OCI-LY3 (cell line): ENCODE measurements at regions not wholly inside any gene's neighbourhood (a gene's known extent, or its start where the extent isn't known, plus 50 kb on each side); places are given as distances from the start of the nearest gene placed in this dataset.

ENCODE experiments used
- H2AFZ ChIP-seq: fragments of 200-600, 300-600 bp; shearing (Covaris generic); 2 replicates; pipeline ENCODE4 v1.6.0; 2014; ENCODE audit warnings: antibody characterized with exemption, low read depth, low read length
- H3K27ac ChIP-seq: fragments of 200-600, 300-600 bp; sonication (generic); 2 replicates; pipeline ENCODE4 v1.5.1; 2014; ENCODE audit warnings: mild to moderate bottlenecking, low read length, moderate library complexity, mixed read lengths
- H3K27me3 ChIP-seq: fragments of 200-600, 300-600 bp; sonication (generic); 2 replicates; pipeline ENCODE4 v1.6.1; 2014; ENCODE audit warnings: low read depth, low read length, mixed read lengths
- H3K36me3 ChIP-seq: fragments of 200-600, 300-600 bp; sonication (generic); replicated peaks from 2 replicates; pipeline ENCODE3; 2014; ENCODE audit warnings: low read depth, low read length, mixed read lengths
- H3K4me1 ChIP-seq: fragments of 300-600, 200-600 bp; sonication (generic); 2 replicates; pipeline ENCODE4 v1.6.1; 2014; ENCODE audit warnings: low read length, mixed read lengths
- H3K4me2 ChIP-seq: fragments of 200-600, 300-600 bp; sonication (generic); 2 replicates; pipeline ENCODE4 v1.6.1; 2014; ENCODE audit warnings: low read length, mixed read lengths
- H3K4me3 ChIP-seq: fragments of 300-600, 200-600 bp; sonication (generic); 2 replicates; pipeline ENCODE4 v1.5.1; 2014; ENCODE audit warnings: antibody characterized with exemption, mild to moderate bottlenecking, low read length, moderate library complexity
- H3K79me2 ChIP-seq: fragments of 300-600, 200-600 bp; shearing (Covaris generic); 2 replicates; pipeline ENCODE4 v1.6.1; 2014; ENCODE audit warnings: mild to moderate bottlenecking, low read length, mixed read lengths
- H3K9ac ChIP-seq: fragments of 300-600, 200-600 bp; shearing (Covaris generic); 2 replicates; pipeline ENCODE4 v1.6.0; 2014; ENCODE audit warnings: mild to moderate bottlenecking, low read length, moderate library complexity
- H3K9me3 ChIP-seq: fragments of 200-600, 300-600 bp; shearing (Covaris generic); 2 replicates; pipeline ENCODE4 v1.6.1; 2014; ENCODE audit warnings: low read length, mixed read lengths; ENCODE audit not compliant: insufficient read depth
- H4K20me1 ChIP-seq: fragments of 200-600, 300-600 bp; sonication (generic); 2 replicates; pipeline ENCODE4 v1.6.1; 2016; ENCODE audit warnings: low read length, mixed read lengths; ENCODE audit not compliant: insufficient read depth
- EZH2phosphoT487 ChIP-seq: fragments of 200-600 bp; shearing (Covaris generic); IDR thresholded peaks from 2 replicates; pipeline ENCODE4 v1.6.1; 2018; ENCODE audit warnings: antibody characterized with exemption, mixed run types, low read depth
- TF ChIP-seq, protein P1 (sequence below): fragments of 200-600, 300-600 bp; sonication (generic); IDR thresholded peaks from 2 replicates; pipeline ENCODE4 v1.5.1; 2014; ENCODE audit warnings: antibody characterized with exemption, low read length, low read depth

DNA sequence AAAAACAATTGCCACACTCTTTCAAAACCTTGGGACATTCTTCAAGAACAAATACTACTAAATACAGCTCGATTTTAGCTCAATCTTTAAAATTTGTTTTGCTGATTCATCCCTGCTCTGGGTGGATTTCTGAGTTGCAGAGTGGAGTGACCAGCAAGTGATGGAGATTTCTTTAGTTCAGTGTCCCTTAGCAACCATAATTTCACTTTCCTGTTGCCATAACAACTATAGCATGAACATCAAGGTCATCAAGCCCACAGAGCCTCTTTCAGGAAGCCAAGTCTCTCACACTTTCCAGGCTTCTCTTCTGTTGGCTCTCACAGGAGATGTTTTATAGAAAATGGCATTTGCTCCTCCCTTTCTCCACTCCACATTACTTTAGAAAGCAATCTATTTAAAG lies 597.2 kb upstream of the ADAMTS9 start:
- no peak overlapping the region for H3K4me3 ChIP-seq
- no peak overlapping the region for H3K9ac ChIP-seq
- no peak overlapping the region for H3K4me2 ChIP-seq
- H3K27ac ChIP-seq: no peak overlapping the region
- no peak for TF ChIP-seq EZH2phosphoT487
- TF ChIP-seq, protein P1, sequence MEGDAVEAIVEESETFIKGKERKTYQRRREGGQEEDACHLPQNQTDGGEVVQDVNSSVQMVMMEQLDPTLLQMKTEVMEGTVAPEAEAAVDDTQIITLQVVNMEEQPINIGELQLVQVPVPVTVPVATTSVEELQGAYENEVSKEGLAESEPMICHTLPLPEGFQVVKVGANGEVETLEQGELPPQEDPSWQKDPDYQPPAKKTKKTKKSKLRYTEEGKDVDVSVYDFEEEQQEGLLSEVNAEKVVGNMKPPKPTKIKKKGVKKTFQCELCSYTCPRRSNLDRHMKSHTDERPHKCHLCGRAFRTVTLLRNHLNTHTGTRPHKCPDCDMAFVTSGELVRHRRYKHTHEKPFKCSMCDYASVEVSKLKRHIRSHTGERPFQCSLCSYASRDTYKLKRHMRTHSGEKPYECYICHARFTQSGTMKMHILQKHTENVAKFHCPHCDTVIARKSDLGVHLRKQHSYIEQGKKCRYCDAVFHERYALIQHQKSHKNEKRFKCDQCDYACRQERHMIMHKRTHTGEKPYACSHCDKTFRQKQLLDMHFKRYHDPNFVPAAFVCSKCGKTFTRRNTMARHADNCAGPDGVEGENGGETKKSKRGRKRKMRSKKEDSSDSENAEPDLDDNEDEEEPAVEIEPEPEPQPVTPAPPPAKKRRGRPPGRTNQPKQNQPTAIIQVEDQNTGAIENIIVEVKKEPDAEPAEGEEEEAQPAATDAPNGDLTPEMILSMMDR: no peak
- 0 out of 2 replicates have a peak, but pooled peaks cover 3% of the 10 kb centered on the region for H3K9me3 ChIP-seq
- H3K27me3 ChIP-seq: peaks cover 9% of the 10 kb centered on the region; the same call in 1 of the 2 replicates
- H3K4me1 ChIP-seq: no peaks in the 10 kb centered on the region
- no peaks in the 10 kb centered on the region for H3K36me3 ChIP-seq
- no peaks in the 10 kb centered on the region for H3K79me2 ChIP-seq
- H4K20me1 ChIP-seq: no peaks in the 10 kb centered on the region
- H2AFZ ChIP-seq: no peak overlapping the region

GRCh38 chr3:65284546-65284945 lies 596.7 kb upstream of the ADAMTS9 start:
- H3K27ac ChIP-seq: no peak overlapping the region
- no peak for TF ChIP-seq EZH2phosphoT487
- TF ChIP-seq, protein P1: no peak
- H3K4me1 ChIP-seq: no peaks in the 10 kb centered on the region
- H3K4me3 ChIP-seq: no peak overlapping the region
- H3K4me2 ChIP-seq: no peak overlapping the region
- no peaks in the 10 kb centered on the region for H3K36me3 ChIP-seq
- H3K9ac ChIP-seq: no peak overlapping the region
- no peaks in the 10 kb centered on the region for H4K20me1 ChIP-seq
- H3K79me2 ChIP-seq: no peaks in the 10 kb centered on the region
- 0 out of 2 replicates have a peak, but pooled peaks cover 3% of the 10 kb centered on the region for H3K9me3 ChIP-seq
- no peak overlapping the region for H2AFZ ChIP-seq
- peaks cover 9% of the 10 kb centered on the region; the same call in 1 of the 2 replicates for H3K27me3 ChIP-seq

- H3K4me1 ChIP-seq: no peaks in the 10 kb centered on the region
Measured at GRCh38 chr3:65279225-65279782, 591.5 kb upstream of the ADAMTS9 start.

GRCh38 chr3:65277798-65278197 lies 590.0 kb upstream of the ADAMTS9 start:
- no peaks in the 10 kb centered on the region for H3K4me1 ChIP-seq
- no peak overlapping the region for H3K4me2 ChIP-seq
- H2AFZ ChIP-seq: no peak overlapping the region
- no peaks in the 10 kb centered on the region for H3K79me2 ChIP-seq
- H4K20me1 ChIP-seq: no peaks in the 10 kb centered on the region
- H3K9ac ChIP-seq: no peak overlapping the region
- no peak overlapping the region for H3K27ac ChIP-seq
- H3K27me3 ChIP-seq: 0 out of 2 replicates have a peak, but pooled peaks cover 2% of the 10 kb centered on the region
- TF ChIP-seq, protein P1: no peak
- TF ChIP-seq EZH2phosphoT487: no peak
- H3K36me3 ChIP-seq: no peaks in the 10 kb centered on the region
- no peak overlapping the region for H3K4me3 ChIP-seq
- no peaks in the 10 kb centered on the region for H3K9me3 ChIP-seq

More at GRCh38 chr3:65279225-65279782, 591.5 kb upstream of the ADAMTS9 start:
- Histone ChIP-seq H3K27me3 (peaks cover 5% of the 10 kb centered on the region; the same call in 1 of the 2 replicates), H3K9me3 (no peaks in the 10 kb centered on the region), H2AFZ (no peak overlapping the region), H4K20me1 (no peaks in the 10 kb centered on the region), H3K4me2 (no peak overlapping the region), H3K36me3 (no peaks in the 10 kb centered on the region), H3K9ac (no peak overlapping the region), H3K79me2 (no peaks in the 10 kb centered on the region), H3K4me3 (no peak overlapping the region), H3K27ac (no peak overlapping the region)
- no peak for TF ChIP-seq EZH2phosphoT487
- TF ChIP-seq, protein P1: no peak
